ENCODE measurements at regions not wholly inside any gene's neighbourhood (a gene's known extent, or its start where the extent isn't known, plus 50 kb on each side); places are given as distances from the start of the nearest gene placed in this dataset.

DNA sequence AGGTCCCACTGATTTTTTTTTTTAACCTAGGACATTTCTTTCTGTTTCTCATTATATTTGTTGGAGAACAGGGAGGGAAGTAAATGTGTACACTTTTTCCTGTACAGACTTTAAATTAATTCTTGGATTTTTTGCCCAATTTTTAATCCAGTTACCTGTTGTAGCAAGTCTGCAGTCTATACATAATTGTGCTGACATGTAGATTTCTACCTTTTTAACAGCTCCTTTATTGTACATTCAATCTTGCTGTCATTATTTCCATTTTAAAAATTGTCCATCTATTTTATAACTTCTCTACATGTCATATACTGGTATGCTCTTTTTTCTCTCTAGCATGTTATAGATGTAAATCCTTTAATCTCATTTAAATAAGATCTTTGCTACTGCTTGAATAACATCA lies 1838.7 kb upstream of the CDH9 start:
- no peaks in the 10 kb centered on the region for H3K36me3 Mint-ChIP-seq (ENCODE audit: insufficient read depth in 1 of 3, low read depth in 3 of 3)
- H3K9me3 Mint-ChIP-seq, result no peaks in the 10 kb centered on the region
- H2BK120ac ChIP-seq (ENCODE audit: low read depth, low read length, poor library complexity, severe bottlenecking), result no peak overlapping the region

More for the DNA sequence above, 1838.7 kb upstream of the CDH9 start:
- no peak overlapping the region for H2BK15ac ChIP-seq (ENCODE audit: low read depth, low read length)
- H2BK5ac ChIP-seq (ENCODE audit: insufficient read length, low read length), result no peak overlapping the region
- DNase-seq, result no peak
- no peak overlapping the region for H2AK5ac ChIP-seq (ENCODE audit: insufficient read length, low read length)
- H3K27me3 ChIP-seq (ENCODE audit: insufficient read depth, low read length), result no peaks in the 10 kb centered on the region
- Mint-ChIP-seq H3K27me3 (ENCODE audit: low read depth) (no peaks in the 10 kb centered on the region), H3K27ac (no peak overlapping the region), H3K4me1 (no peaks in the 10 kb centered on the region), H3K4me3 (no peak overlapping the region)
- H4K8ac ChIP-seq (replicated peaks; ENCODE audit: insufficient read length, low read depth, low read length), result no peak overlapping the region
- no peak overlapping the region for H3K23ac ChIP-seq (ENCODE audit: insufficient read length, low read depth, low read length)
- H3T11ph ChIP-seq (ENCODE audit: low read length), result no peak overlapping the region
- H3K27ac ChIP-seq (ENCODE audit: insufficient read length, low read depth, low read length), result no peak overlapping the region
- no peaks in the 10 kb centered on the region for H3K79me1 ChIP-seq (ENCODE audit: insufficient read depth, low read depth, low read length, poor library complexity, severe bottlenecking)
- no peaks in the 10 kb centered on the region for H3K4me1 ChIP-seq (ENCODE audit: insufficient read depth, low read length)
- no peaks in the 10 kb centered on the region for H3K23me2 ChIP-seq (ENCODE audit: insufficient read length, low read depth, low read length, poor library complexity, severe bottlenecking)
- TF ChIP-seq, protein P1, sequence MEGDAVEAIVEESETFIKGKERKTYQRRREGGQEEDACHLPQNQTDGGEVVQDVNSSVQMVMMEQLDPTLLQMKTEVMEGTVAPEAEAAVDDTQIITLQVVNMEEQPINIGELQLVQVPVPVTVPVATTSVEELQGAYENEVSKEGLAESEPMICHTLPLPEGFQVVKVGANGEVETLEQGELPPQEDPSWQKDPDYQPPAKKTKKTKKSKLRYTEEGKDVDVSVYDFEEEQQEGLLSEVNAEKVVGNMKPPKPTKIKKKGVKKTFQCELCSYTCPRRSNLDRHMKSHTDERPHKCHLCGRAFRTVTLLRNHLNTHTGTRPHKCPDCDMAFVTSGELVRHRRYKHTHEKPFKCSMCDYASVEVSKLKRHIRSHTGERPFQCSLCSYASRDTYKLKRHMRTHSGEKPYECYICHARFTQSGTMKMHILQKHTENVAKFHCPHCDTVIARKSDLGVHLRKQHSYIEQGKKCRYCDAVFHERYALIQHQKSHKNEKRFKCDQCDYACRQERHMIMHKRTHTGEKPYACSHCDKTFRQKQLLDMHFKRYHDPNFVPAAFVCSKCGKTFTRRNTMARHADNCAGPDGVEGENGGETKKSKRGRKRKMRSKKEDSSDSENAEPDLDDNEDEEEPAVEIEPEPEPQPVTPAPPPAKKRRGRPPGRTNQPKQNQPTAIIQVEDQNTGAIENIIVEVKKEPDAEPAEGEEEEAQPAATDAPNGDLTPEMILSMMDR (conservative IDR thresholded peaks at IDR 0.05), result no peak
- no peak overlapping the region for H3K9ac ChIP-seq (ENCODE audit: extremely low read depth, insufficient read length, low read length)
- no peak overlapping the region for H4K91ac ChIP-seq (ENCODE audit: insufficient read length, low read depth, low read length)
- no peaks in the 10 kb centered on the region for H3K79me2 ChIP-seq (ENCODE audit: insufficient read depth, low read length)
- no peak overlapping the region for H4K5ac ChIP-seq (ENCODE audit: insufficient read length, low read depth, low read length)
- no peaks in the 10 kb centered on the region for H4K20me1 ChIP-seq (ENCODE audit: control insufficient read depth, insufficient read depth, insufficient read length)
- H3K4me2 ChIP-seq (ENCODE audit: insufficient read depth, insufficient read length, low read length), result no peak overlapping the region
- H3K18ac ChIP-seq (ENCODE audit: insufficient read length, low read depth, low read length), result no peak overlapping the region
- no peak overlapping the region for H3K4ac ChIP-seq (ENCODE audit: low read depth, low read length)
- H2BK12ac ChIP-seq (ENCODE audit: insufficient read length, low read depth, low read length), result no peak overlapping the region
- no peak overlapping the region for H3K14ac ChIP-seq (ENCODE audit: insufficient read depth, low read length)
- no peak overlapping the region for H2BK20ac ChIP-seq (ENCODE audit: low read depth, low read length, poor library complexity, severe bottlenecking)
- no peaks in the 10 kb centered on the region for H3K9me3 ChIP-seq (ENCODE audit: control insufficient read depth, low read depth, low read length)
- H3K56ac ChIP-seq (ENCODE audit: insufficient read length, low read depth, low read length), result no peak overlapping the region
- H2AFZ ChIP-seq (ENCODE audit: low read length), result no peak overlapping the region

Measured in H9 (cell line).